ENCODE measurements at regions not wholly inside any gene's neighbourhood (a gene's known extent, or its start where the extent isn't known, plus 50 kb on each side); places are given as distances from the start of the nearest gene placed in this dataset.

GRCh38 chr6:156017838-156018237 is 562.2 kb upstream of the NOX3 start:
- H3K9me3 ChIP-seq = no peaks in the 10 kb centered on the region
- no peak overlapping the region for H3K4me3 ChIP-seq
- TF ChIP-seq CTCF (IDR thresholded peaks at IDR 0.05) = no peak
- no peak for TF ChIP-seq POLR2A (IDR thresholded peaks at IDR 0.05)
- no peak for TF ChIP-seq EP300 (IDR thresholded peaks at IDR 0.05)
- H3K36me3 ChIP-seq = no peaks in the 10 kb centered on the region
- 58 to 71% (median 67%) methylated on average over 3 of the region's 3 CpGs for WGBS, 3 donors
- H3K27ac ChIP-seq = no peak overlapping the region
- H3K27me3 ChIP-seq = no peaks in the 10 kb centered on the region
- intact Hi-C loops (cut with DNase I) = no loop called here
- no peak for DNase-seq
- H3K4me1 ChIP-seq (ENCODE audit: insufficient read depth) = peaks cover 6% of the 10 kb centered on the region

GRCh38 chr6:156016186-156016976 is 560.7 kb upstream of the NOX3 start:
- no peaks in the 10 kb centered on the region for H3K9me3 ChIP-seq
- H3K27me3 ChIP-seq = no peaks in the 10 kb centered on the region
- no peak overlapping the region for H3K27ac ChIP-seq
- H3K36me3 ChIP-seq = no peaks in the 10 kb centered on the region
- H3K4me3 ChIP-seq = no peak overlapping the region
- DNase-seq = no peak
- intact Hi-C loops (cut with DNase I) = no loop called here
- peaks cover 2% of the 10 kb centered on the region for H3K4me1 ChIP-seq (ENCODE audit: insufficient read depth)
- no peak for TF ChIP-seq EP300 (IDR thresholded peaks at IDR 0.05)
- no peak for TF ChIP-seq POLR2A (IDR thresholded peaks at IDR 0.05)
- TF ChIP-seq CTCF (IDR thresholded peaks at IDR 0.05) = no peak
- WGBS, 3 donors = 81 to 87% (median 86%) methylated on average over 7 of the region's 7 CpGs

GRCh38 chr6:156013155-156013554 is 557.5 kb upstream of the NOX3 start:
- intact Hi-C loops (cut with DNase I) = no loop called here
- Histone ChIP-seq H3K9me3 (no peaks in the 10 kb centered on the region), H3K4me1 (ENCODE audit: insufficient read depth) (no peaks in the 10 kb centered on the region), H3K36me3 (no peaks in the 10 kb centered on the region), H3K27me3 (no peaks in the 10 kb centered on the region), H3K27ac (no peak overlapping the region), H3K4me3 (no peak overlapping the region)
- no peak for TF ChIP-seq POLR2A (IDR thresholded peaks at IDR 0.05)
- TF ChIP-seq CTCF (IDR thresholded peaks at IDR 0.05) = no peak
- TF ChIP-seq EP300 (IDR thresholded peaks at IDR 0.05) = no peak
- DNase-seq = no peak
- WGBS, 3 donors = 63 to 76% (median 72%) methylated on average over 4 of the region's 4 CpGs

GRCh38 chr6:156009656-156010055 is 554.0 kb upstream of the NOX3 start:
- no peaks in the 10 kb centered on the region for H3K36me3 ChIP-seq
- TF ChIP-seq POLR2A (IDR thresholded peaks at IDR 0.05) (no peak), EP300 (IDR thresholded peaks at IDR 0.05) (no peak)
- no peaks in the 10 kb centered on the region for H3K9me3 ChIP-seq
- H3K4me3 ChIP-seq = no peak overlapping the region
- intact Hi-C loops (cut with DNase I) = no loop called here
- no peak overlapping the region for H3K27ac ChIP-seq
- 48 to 63% (median 55%) methylated on average over 1 of the region's 1 CpG for WGBS, 3 donors
- no peaks in the 10 kb centered on the region for H3K27me3 ChIP-seq
- DNase-seq = no peak
- H3K4me1 ChIP-seq (ENCODE audit: insufficient read depth) = no peaks in the 10 kb centered on the region

- H3K4me3 ChIP-seq = no peak overlapping the region
- H3K9me3 ChIP-seq = no peaks in the 10 kb centered on the region
- intact Hi-C loops (cut with DNase I) = no loop called here
- WGBS, 3 donors = 85 to 94% (median 90%) methylated on average over 2 of the region's 2 CpGs
- no peak for DNase-seq
- H3K27ac ChIP-seq = no peak overlapping the region
- no peaks in the 10 kb centered on the region for H3K36me3 ChIP-seq
- no peaks in the 10 kb centered on the region for H3K4me1 ChIP-seq (ENCODE audit: insufficient read depth)
- TF ChIP-seq EP300 (IDR thresholded peaks at IDR 0.05) (no peak), CTCF (IDR thresholded peaks at IDR 0.05) (no peak), POLR2A (IDR thresholded peaks at IDR 0.05) (no peak)
- H3K27me3 ChIP-seq = no peaks in the 10 kb centered on the region
These were observed 549.2 kb upstream of the NOX3 start for GRCh38 chr6:156004796-156005195.
